PC-3 (cell line): ENCODE measurements at regions not wholly inside any gene's neighbourhood (a gene's known extent, or its start where the extent isn't known, plus 50 kb on each side); places are given as distances from the start of the nearest gene placed in this dataset.

Experiments used
- ATAC-seq: fragments of 200-7000 bp; cut with Tn5 transposase; 2 replicates; pipeline ENCODE4 v1.9.1; 2020; ENCODE audit warnings: mild to moderate bottlenecking, moderate library complexity
- BruUV-seq: library from RNA; stranded (reverse); fragments of 400-500 nt; replicated peaks from 2 replicates; lab custom pipeline; 2021; lab: Mats Ljungman, UMichigan
- CTCF ChIA-PET: fragments of 300-600 bp; sonication (Branson Sonifier 250); formaldehyde crosslinking; loops from one replicate; lab custom pipeline; 2022; ENCODE audit warnings: antibody characterized with exemption; lab: Charles Lee
- POLR2A ChIA-PET: fragments of 300-600 bp; sonication (Branson Sonifier 250); formaldehyde crosslinking; loops from one replicate; lab custom pipeline; 2022; ENCODE audit warnings: antibody characterized with exemption; ENCODE audit not compliant: unreplicated experiment; lab: Charles Lee
- DNase-seq: peaks from one replicate; pipeline ENCODE4 v3.0.0-alpha.2; 2015
- H2AFZ ChIP-seq: fragments of 300-600 bp; sonication (generic); 2 replicates; pipeline ENCODE4 v1.6.0; 2016; ENCODE audit warnings: antibody characterized with exemption, low read length
- H3F3A ChIP-seq: fragments of 300-600 bp; sonication (generic); one replicate; pipeline ENCODE4 v1.6.0; 2017; ENCODE audit warnings: antibody characterized with exemption, low read length, control low read depth, mild to moderate bottlenecking; ENCODE audit not compliant: unreplicated experiment
- H3K27ac ChIP-seq: fragments of 300-600 bp; sonication (generic); 2 replicates; pipeline ENCODE4 v1.5.1; 2016; ENCODE audit warnings: mild to moderate bottlenecking, low read length
- H3K27me3 ChIP-seq: fragments of 300-600 bp; sonication (generic); 2 replicates; pipeline ENCODE4 v1.6.1; 2016; ENCODE audit warnings: low read length, mixed read lengths
- H3K36me3 ChIP-seq: fragments of 300-600 bp; sonication (generic); 2 replicates; pipeline ENCODE4 v1.6.1; 2016; ENCODE audit warnings: low read depth, mixed run types, low read length, mixed read lengths
- H3K4me1 ChIP-seq: fragments of 300-600 bp; sonication (generic); 2 replicates; pipeline ENCODE4 v1.5.1; 2016; ENCODE audit warnings: low read length; ENCODE audit not compliant: insufficient read depth
- H3K4me2 ChIP-seq: fragments of 300-600 bp; sonication (generic); 2 replicates; pipeline ENCODE4 v1.6.0; 2016; ENCODE audit warnings: low read length
- H3K4me3 ChIP-seq: fragments of 300-600 bp; sonication (generic); 2 replicates; pipeline ENCODE4 v1.5.1; 2016; ENCODE audit warnings: mild to moderate bottlenecking, low read length, mixed read lengths
- H3K79me2 ChIP-seq: fragments of 300-600 bp; sonication (generic); 2 replicates; pipeline ENCODE4 v1.6.1; 2017; ENCODE audit warnings: low read length, mixed read lengths
- H3K9ac ChIP-seq: fragments of 300-600 bp; sonication (generic); 2 replicates; pipeline ENCODE4 v1.6.0; 2016; ENCODE audit warnings: mild to moderate bottlenecking, low read length
- H3K9me2 ChIP-seq: fragments of 300-600 bp; sonication (generic); replicated peaks from 2 replicates; pipeline ENCODE4 v1.6.1; 2016; ENCODE audit warnings: mixed run types, low read length, mixed read lengths
- H3K9me3 ChIP-seq: fragments of 300-600 bp; sonication (generic); 2 replicates; pipeline ENCODE4 v1.6.1; 2016; ENCODE audit warnings: low read length, mixed read lengths
- H4K20me1 ChIP-seq: fragments of 300-600 bp; sonication (generic); 2 replicates; pipeline ENCODE4 v1.6.1; 2016; ENCODE audit warnings: low read length, mixed read lengths
- CTCF ChIP-seq: fragments of 300-600 bp; sonication (generic); conservative IDR thresholded peaks from 2 replicates; pipeline ENCODE4 v1.5.1; 2017; ENCODE audit warnings: antibody characterized with exemption, low read depth, mild to moderate bottlenecking, low read length
- EZH2 ChIP-seq: fragments of 300-600 bp; sonication (generic); IDR thresholded peaks from one replicate; pipeline ENCODE4 v1.6.1; 2017; ENCODE audit warnings: antibody characterized with exemption, mild to moderate bottlenecking, low read length; ENCODE audit not compliant: unreplicated experiment
- EZH2phosphoT487 ChIP-seq: fragments of 300-600 bp; sonication (generic); IDR thresholded peaks from 2 replicates; pipeline ENCODE4 v1.6.1; 2018; ENCODE audit warnings: mild to moderate bottlenecking, antibody characterized with exemption, low read length, borderline replicate concordance
- intact Hi-C: fragments of 100-400 bp; cut with micrococcal nuclease; formaldehyde crosslinking; loops from 2 replicates; pipeline ENCODE4 v1.9.0; 2023

- Histone ChIP-seq H3K36me3 (no peaks in the 10 kb centered on the region), H4K20me1 (no peaks in the 10 kb centered on the region), H3K4me2 (no peak overlapping the region), H3K9me2 (no peaks in the 10 kb centered on the region), H3K9me3 (no peaks in the 10 kb centered on the region), H3K9ac (no peak overlapping the region), H3F3A (no peaks in the 10 kb centered on the region), H3K79me2 (no peaks in the 10 kb centered on the region), H3K4me1 (no peaks in the 10 kb centered on the region), H2AFZ (no peak overlapping the region), H3K27ac (no peak overlapping the region), H3K27me3 (no peaks in the 10 kb centered on the region), H3K4me3 (no peak overlapping the region)
- POLR2A ChIA-PET = interaction anchor here (0.7 kb wide), 1 partner anchor 518 kb away, joined by 6 read pairs; no protein-coding TSS in a partner anchor
- ATAC-seq (no peak), DNase-seq (no peak)
- TF ChIP-seq EZH2 (no peak), EZH2phosphoT487 (no peak), CTCF (no peak)
- CTCF ChIA-PET = no interaction called here
- intact Hi-C loops = no loop called here
- BruUV-seq = no TSS peak
These were observed 91.5 kb upstream of the ZSWIM2 start for GRCh38 chr2:186940463-186940862.

- ChIA-PET CTCF (no interaction called here), POLR2A (no interaction called here)
- Histone ChIP-seq H3K27me3 (no peaks in the 10 kb centered on the region), H2AFZ (no peak overlapping the region), H3K9ac (no peak overlapping the region), H3K9me3 (no peaks in the 10 kb centered on the region), H4K20me1 (no peaks in the 10 kb centered on the region), H3K9me2 (no peaks in the 10 kb centered on the region), H3K4me1 (no peaks in the 10 kb centered on the region), H3K4me2 (no peak overlapping the region), H3K27ac (no peak overlapping the region), H3K4me3 (no peak overlapping the region), H3K79me2 (no peaks in the 10 kb centered on the region), H3K36me3 (no peaks in the 10 kb centered on the region), H3F3A (no peaks in the 10 kb centered on the region)
- no peak for DNase-seq
- BruUV-seq = no TSS peak
- intact Hi-C loops = no loop called here
- TF ChIP-seq CTCF = no peak
- no peak for TF ChIP-seq EZH2
- no peak for TF ChIP-seq EZH2phosphoT487
- no peak for ATAC-seq
These were observed 85.5 kb upstream of the ZSWIM2 start for GRCh38 chr2:186934420-186934819.

GRCh38 chr2:186927867-186928191 lies 78.9 kb upstream of the ZSWIM2 start:
- no peaks in the 10 kb centered on the region for H3K27me3 ChIP-seq
- ChIA-PET POLR2A (no interaction called here), CTCF (no interaction called here)
- intact Hi-C loops = no loop called here
- TF ChIP-seq EZH2phosphoT487 (no peak), CTCF (no peak), EZH2 (no peak)
- no peaks in the 10 kb centered on the region for H3K36me3 ChIP-seq
- no peak overlapping the region for H3K27ac ChIP-seq
- no peaks in the 10 kb centered on the region for H3K9me3 ChIP-seq
- no peak overlapping the region for H3K4me3 ChIP-seq
- H4K20me1 ChIP-seq = no peaks in the 10 kb centered on the region
- H2AFZ ChIP-seq = no peak overlapping the region
- H3K9ac ChIP-seq = no peak overlapping the region
- ATAC-seq (no peak), DNase-seq (no peak)
- H3F3A ChIP-seq = no peaks in the 10 kb centered on the region
- no peak overlapping the region for H3K4me2 ChIP-seq
- no TSS peak for BruUV-seq
- H3K9me2 ChIP-seq = no peaks in the 10 kb centered on the region
- no peaks in the 10 kb centered on the region for H3K79me2 ChIP-seq
- no peaks in the 10 kb centered on the region for H3K4me1 ChIP-seq
